HG03469 (cell line): ENCODE measurements at regions not wholly inside any gene's neighbourhood (a gene's known extent, or its start where the extent isn't known, plus 50 kb on each side); places are given as distances from the start of the nearest gene placed in this dataset.

ENCODE experiments used
- ATAC-seq: cut with Tn5 transposase; IDR thresholded peaks from one replicate; pipeline ENCODE4 v1.9.1; 2021; ENCODE audit warnings: mild to moderate bottlenecking, moderate library complexity, moderate number of reproducible peaks; ENCODE audit not compliant: unreplicated experiment

DNA sequence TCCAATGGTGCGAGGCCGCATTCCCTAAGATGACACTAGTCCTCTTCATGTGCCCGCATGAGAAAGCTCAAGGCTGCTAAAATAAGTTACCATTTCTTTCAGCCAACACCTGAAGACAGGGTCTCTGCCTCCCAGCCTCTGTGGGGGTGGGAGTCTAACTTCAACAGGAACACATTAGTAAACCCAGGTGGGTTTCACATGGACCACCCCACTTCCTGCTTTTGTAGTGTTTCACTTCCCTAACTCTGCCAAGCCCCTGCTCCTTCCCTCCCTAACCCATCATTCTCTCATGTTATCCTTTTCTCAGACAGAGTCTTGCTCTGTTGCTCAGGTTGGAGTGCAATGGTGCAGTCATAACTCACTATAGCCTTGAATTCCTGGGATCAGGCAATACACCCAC lies 783.6 kb downstream of the UQCRFS1 start:
- no peak for ATAC-seq

- no peak for ATAC-seq
Observed at GRCh38 chr19:28428663-28429348, 784.1 kb downstream of the UQCRFS1 start.

DNA sequence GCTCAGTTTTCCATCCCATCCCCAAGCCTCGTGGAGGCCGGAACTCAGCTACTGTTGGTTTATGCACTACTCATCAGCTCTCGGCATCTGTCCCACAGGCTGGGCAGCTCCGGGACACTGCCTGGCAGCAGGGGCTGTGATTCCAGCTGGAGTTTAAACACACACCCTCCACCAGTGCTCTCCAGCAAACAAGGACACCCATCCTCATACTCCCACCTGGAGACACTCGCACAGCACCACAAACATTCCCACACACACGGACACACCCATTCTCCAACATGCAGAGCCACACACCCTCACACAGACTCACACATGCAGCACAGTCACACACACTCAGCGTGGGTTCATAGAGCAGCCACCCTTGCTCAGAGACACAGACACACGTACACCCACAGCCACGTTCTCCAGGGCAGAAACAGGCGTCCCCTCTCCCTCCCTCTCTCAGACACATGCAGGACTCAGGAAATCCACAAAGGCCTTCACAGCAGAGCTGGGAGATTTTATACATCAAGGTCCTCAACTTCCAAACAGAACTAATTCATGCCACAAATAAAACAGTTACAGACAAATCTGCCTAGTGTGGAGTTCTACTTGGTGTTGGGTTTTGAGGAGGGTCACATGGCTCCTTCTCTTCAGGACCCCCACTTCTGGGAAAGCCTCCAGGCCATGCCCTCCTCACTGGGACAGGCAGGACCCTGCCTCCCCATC lies 785.4 kb downstream of the UQCRFS1 start:
- ATAC-seq, result no peak

GRCh38 chr19:28426730-28427225 lies 786.2 kb downstream of the UQCRFS1 start:
- ATAC-seq, result no peak

DNA sequence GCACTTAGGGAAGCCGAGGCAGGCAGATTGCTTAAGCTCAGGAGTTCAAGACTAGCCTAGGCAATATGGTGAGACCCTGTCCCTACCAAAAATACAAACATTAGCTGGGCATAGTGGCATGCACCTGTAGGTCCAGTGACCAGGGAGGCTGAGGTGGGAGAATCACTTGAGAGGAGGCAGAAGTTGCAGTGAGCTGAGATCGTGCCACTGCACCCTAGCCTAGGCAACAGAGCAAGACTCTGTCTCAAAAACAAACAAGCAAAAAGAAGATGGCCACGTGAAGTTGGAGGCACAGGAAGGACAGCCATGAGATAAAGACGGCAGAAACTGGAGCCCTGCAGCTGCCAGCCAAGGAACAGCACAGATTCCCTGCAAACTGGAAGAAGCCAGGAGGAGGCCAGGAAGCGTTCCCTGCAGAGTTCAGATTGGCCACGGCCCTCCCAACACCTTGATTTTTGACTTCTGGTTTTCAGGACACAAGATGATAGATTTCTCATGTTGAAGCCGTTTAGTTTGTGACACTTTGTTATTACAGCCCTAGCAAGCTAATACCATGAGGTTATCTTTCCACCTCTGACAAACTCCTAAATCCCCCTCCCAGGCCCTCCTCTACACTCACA lies 786.7 kb downstream of the UQCRFS1 start:
- no peak for ATAC-seq

DNA sequence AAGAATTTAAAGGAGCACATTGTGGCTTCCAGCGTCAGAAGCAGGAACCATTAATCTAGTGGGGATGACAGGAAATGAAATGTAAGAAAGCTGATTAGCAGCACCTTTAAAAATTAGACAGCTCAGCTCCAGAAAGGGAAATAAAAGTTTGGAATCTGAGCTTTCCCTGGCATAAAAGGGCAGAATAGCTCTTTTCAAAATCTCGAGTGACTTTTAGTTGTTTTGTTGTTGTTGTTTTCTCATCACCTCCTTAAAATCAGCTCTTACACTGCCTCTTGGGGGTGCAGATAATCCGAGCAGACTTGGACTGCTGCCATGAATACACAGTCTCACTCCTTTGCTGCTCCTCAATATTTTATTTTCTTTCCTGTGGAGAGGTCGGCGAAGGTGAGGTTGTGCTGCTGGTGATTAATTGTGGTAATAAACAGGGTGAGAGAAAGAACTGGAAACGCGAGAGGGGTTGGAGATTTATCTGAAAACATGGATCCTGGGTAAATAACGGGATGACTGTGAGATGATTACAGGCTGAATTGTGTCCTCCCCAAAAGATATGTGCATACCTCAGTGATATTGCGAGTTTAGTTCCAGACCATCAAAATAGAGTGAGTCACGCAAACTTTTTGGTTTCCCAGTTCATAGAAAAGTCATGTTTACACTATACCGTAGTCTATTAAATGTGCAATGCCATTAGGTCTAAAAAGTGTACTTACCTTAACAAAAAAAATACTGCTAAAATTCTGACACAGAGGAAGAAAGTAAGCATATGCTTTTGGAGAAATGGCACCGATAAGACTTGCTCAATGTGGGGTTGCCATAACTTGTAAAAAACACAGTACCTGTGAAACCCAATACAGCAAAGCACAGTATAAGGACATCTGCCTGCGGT lies 787.7 kb downstream of the UQCRFS1 start:
- no peak for ATAC-seq

GRCh38 chr19:28424662-28425045 lies 788.3 kb downstream of the UQCRFS1 start:
- no peak for ATAC-seq

DNA sequence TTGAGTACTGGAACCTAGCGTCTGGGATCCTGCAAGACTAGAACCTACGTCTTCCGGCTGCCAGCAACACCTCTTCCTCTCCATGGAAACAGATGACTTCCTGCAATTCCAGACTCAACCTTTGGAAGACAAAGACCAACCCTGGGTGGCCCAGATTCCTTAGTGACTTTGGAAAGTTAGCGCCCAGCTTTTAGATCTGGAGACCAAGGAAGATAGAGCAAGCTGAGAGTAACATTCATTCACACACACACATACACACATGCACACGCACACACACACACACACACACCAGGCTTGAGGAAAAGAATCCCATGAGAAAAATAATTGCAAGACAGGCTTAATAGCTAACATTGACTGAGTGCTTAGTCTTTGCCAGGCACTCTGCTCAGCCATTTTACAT lies 788.9 kb downstream of the UQCRFS1 start:
- ATAC-seq, result no peak

GRCh38 chr19:28422791-28423650 lies 789.9 kb downstream of the UQCRFS1 start:
- ATAC-seq, result no peak

- no peak for ATAC-seq
Observed at GRCh38 chr19:28422046-28422445, 790.9 kb downstream of the UQCRFS1 start.

DNA sequence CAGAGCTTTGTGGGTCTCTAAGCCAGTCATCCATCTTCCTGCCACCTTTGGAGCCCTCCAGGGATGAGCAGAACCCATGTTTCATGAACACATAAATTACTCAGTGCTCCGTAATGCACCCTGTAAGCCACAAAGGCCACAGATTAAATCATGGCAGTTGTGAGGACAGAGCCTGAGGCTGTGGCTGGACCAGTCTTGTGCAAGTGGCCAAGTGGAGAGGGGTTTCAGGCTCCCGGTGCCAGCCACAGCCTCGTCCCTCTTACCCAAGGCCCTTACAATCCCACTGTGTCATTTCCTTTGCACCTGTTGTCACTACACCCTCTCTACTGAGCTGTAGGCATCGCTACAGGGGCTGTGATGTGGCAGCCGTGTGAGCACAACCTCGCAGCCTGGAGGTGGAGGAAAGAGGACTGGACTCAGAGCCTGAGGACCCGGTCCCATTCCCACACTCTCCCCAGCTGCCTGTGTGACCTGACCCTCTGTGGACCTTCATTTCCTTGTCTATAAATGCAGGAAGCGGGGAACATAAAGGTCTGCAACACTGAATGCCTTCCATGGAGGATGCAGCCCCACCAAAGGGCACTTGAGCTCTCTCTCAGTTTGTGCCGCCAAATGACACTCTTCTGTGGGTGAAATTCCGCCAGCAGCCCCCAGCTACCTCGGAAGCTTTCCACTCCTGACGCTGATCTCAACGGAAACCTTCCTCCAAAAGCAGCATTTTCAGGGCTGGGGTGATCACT lies 792.0 kb downstream of the UQCRFS1 start:
- no peak for ATAC-seq

DNA sequence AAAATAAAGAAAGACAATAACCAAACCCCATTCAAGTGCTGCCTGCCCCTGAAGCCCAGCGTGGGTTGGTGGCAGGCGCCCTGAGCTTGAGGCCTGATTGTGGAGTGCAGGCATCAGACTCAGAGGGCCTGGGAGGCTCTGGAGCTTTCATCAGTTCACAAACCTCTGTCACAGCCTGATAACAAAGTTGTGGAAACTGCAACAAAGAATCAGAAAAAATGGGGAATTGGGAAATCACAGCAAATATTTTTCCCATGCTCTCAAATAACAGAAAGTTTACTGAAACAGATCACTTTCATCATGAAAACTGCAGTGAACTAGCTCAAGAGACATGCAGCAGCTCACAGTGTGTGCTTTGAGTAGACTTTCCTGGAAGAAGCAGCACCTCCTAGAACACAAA lies 793.6 kb downstream of the UQCRFS1 start:
- no peak for ATAC-seq

DNA sequence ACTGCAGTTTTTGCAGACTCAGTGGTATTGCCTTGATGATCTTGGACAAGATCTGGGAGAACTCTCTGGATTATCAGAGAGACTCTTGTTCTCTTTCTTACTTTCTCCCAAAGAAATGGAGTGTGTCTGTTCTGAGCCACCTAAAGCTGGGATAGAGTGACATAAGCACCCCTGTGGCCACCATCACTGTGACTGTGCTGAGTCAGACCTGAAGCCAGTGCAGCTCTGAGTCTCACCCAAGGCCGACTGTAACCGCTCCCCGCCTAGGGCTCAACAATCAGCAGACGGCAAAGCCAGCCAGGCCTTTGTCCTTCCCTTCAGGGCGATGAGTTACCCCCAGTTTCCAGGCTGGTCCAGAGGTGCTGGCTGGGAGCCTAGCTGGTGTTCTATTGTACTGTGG lies 795.6 kb downstream of the UQCRFS1 start:
- no peak for ATAC-seq

DNA sequence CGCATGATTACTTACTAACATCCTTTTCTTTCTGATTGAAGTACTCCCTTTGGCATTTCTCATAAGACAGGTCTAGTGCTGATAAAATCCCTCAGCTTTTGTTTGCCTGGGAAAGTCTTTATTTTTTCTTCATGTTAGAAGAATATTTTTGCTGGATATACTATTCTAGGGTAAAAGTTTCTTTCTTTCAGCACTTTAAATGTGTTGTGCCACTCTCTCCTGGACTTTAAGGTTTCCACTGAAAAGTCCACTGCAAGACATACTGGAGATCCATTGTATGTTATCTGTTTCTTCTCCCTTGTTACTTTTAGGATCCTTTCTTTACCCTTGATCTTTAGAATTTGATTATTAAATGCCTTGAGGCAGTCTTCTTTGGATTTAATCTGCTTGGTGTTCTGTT lies 796.7 kb downstream of the UQCRFS1 start:
- ATAC-seq, result no peak

GRCh38 chr19:28414748-28415147 lies 798.2 kb downstream of the UQCRFS1 start:
- ATAC-seq, result no peak

DNA sequence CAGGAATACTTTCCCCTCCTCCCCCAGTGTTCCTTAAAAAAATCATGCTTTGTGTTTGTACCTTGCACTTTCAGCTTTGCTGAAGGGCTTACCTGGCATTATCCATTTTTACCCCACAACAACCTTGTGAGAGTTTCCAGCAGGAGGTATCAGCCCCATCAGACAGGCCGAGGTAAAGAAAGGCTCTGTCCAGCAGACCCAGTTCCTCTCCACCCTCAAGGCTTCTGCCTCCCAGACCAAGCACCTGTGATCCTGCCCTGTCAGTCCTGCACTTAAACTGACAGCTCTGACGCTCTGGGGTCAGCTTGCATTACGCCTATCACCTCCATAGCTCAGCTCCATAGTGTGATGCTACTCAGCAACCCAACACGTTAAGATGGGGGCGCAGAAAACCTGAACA lies 803.1 kb downstream of the UQCRFS1 start:
- no peak for ATAC-seq

DNA sequence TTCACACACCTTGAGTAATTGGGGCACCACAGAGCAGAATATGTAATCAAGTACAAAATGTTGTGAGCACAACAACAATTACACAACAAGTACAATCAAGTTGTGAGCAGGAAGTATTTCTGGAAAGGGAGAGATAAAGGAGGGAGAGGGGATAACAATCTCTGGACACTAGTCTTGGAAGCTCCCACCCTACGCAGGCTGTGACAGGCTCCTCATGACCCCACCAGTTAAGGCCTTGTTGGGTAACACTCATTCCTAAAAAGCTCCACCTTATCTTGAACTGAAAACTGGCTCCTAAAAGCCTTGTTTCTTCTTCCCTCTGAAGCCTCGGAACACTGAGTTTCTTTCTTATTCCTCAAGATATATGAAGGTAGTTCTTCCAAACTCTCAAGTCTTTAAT lies 806.0 kb downstream of the UQCRFS1 start:
- ATAC-seq, result no peak

DNA sequence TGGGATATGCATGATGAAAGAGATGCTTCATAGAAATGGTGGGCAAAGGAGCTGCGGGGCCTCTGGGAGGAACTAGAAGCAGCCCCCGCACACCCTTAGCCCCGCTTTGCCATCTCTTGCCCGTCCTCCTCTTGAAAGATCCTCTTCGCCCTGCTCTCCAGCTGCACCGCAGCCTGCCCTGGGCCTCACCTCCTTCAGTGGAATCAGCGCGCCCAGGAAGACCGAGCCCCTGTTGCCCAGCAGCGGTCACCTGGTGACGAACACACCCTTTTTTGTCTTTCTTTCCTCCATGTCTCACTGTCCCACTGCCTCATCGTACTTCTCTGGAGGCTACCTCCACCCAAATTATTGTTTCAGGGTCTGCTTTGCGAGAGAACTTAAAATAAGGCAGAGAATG lies 807.6 kb downstream of the UQCRFS1 start:
- ATAC-seq, result no peak

- no peak for ATAC-seq
Observed at GRCh38 chr19:28404472-28404871, 808.5 kb downstream of the UQCRFS1 start.
